HepG2 (cell line): ENCODE measurements at regions not wholly inside any gene's neighbourhood (a gene's known extent, or its start where the extent isn't known, plus 50 kb on each side); places are given as distances from the start of the nearest gene placed in this dataset.

Experiments
- BCL6 ChIP-seq: IDR thresholded peaks from 2 replicates; pipeline ENCODE4 v1.6.1; 2016; ENCODE audit warnings: missing genetic modification reagents, missing compliant biosample characterization
- CBFB ChIP-seq: sonication (generic); formaldehyde crosslinking; IDR thresholded peaks from 2 replicates; pipeline ENCODE4 v1.4.0; 2020; ENCODE audit warnings: missing genetic modification reagents
- CEBPB ChIP-seq: IDR thresholded peaks from 2 replicates; pipeline ENCODE4 v1.6.1; 2011; ENCODE audit warnings: low read depth, low read length, improper control_type of control experiment, borderline replicate concordance
- FOXP1 ChIP-seq, 2 experiments: fragments of 450-650 bp in 1 of 2; IDR thresholded peaks; 2 replicates each; pipeline ENCODE4 v1.6.1; 2017 to 2018; ENCODE audit warnings: antibody characterized with exemption in 1 of 2
- HNF4A ChIP-seq: sonication (generic); formaldehyde crosslinking; IDR thresholded peaks from 2 replicates; pipeline ENCODE4 v1.4.0; 2020; ENCODE audit warnings: missing genetic modification reagents
- KMT2A ChIP-seq: sonication (generic); formaldehyde crosslinking; IDR thresholded peaks from 2 replicates; pipeline ENCODE4 v1.4.0; 2020; ENCODE audit warnings: missing genetic modification reagents
- MAFF ChIP-seq: IDR thresholded peaks from 2 replicates; pipeline ENCODE4 v1.6.1; 2011; ENCODE audit warnings: low read depth, low read length, improper control_type of control experiment
- NFAT5 ChIP-seq: sonication (generic); formaldehyde crosslinking; IDR thresholded peaks from 2 replicates; pipeline ENCODE4 v1.4.0; 2020; ENCODE audit warnings: missing genetic modification reagents
- PLSCR1 ChIP-seq: sonication (generic); formaldehyde crosslinking; IDR thresholded peaks from 2 replicates; pipeline ENCODE4 v1.5.0; 2020; ENCODE audit warnings: missing genetic modification reagents, mild to moderate bottlenecking, borderline replicate concordance
- POLR2G ChIP-seq: fragments of 200-400 bp; formaldehyde crosslinking; IDR thresholded peaks from 2 replicates; pipeline ENCODE4 v1.6.1; 2018; ENCODE audit warnings: mild to moderate bottlenecking, low read depth, low read length, moderate library complexity
- REL ChIP-seq: sonication (generic); formaldehyde crosslinking; conservative IDR thresholded peaks from 2 replicates; pipeline ENCODE4 v1.8.0; 2022; ENCODE audit warnings: mild to moderate bottlenecking, missing genetic modification reagents, moderate library complexity
- SOX5 ChIP-seq: IDR thresholded peaks from 2 replicates; pipeline ENCODE4 v1.6.1; 2016; ENCODE audit warnings: borderline replicate concordance
- SP2 ChIP-seq: sonication (generic); formaldehyde crosslinking; IDR thresholded peaks from 2 replicates; pipeline ENCODE4 v1.5.1; 2020; ENCODE audit warnings: mild to moderate bottlenecking, missing genetic modification reagents
- SRSF1 ChIP-seq: fragments of 200-400 bp; formaldehyde crosslinking; optimal IDR thresholded peaks from 2 replicates; pipeline ENCODE3; 2017; ENCODE audit warnings: mild to moderate bottlenecking, low read depth, low read length, moderate library complexity
- TAF15 ChIP-seq: fragments of 200-400 bp; formaldehyde crosslinking; IDR thresholded peaks from one replicate; pipeline ENCODE4 v1.6.1; 2018; ENCODE audit warnings: mild to moderate bottlenecking, low read depth, low read length; ENCODE audit not compliant: poor library complexity, severe bottlenecking
- ZBTB25 ChIP-seq: IDR thresholded peaks from 2 replicates; pipeline ENCODE4 v1.6.1; 2018; ENCODE audit warnings: missing genetic modification reagents
- ZBTB7A ChIP-seq: sonication (generic); formaldehyde crosslinking; IDR thresholded peaks from 2 replicates; pipeline ENCODE4 v1.8.0; 2022; ENCODE audit warnings: mild to moderate bottlenecking, missing genetic modification reagents
- ZMYM4 ChIP-seq: sonication (generic); formaldehyde crosslinking; IDR thresholded peaks from 2 replicates; pipeline ENCODE4 v1.8.1; 2023; ENCODE audit warnings: mild to moderate bottlenecking, missing genetic modification reagents
- ZNF567 ChIP-seq: sonication (generic); formaldehyde crosslinking; IDR thresholded peaks from 2 replicates; pipeline ENCODE4 v1.8.1; 2023; ENCODE audit warnings: mild to moderate bottlenecking, missing genetic modification reagents, borderline replicate concordance
- ZNF678 ChIP-seq: sonication (generic); formaldehyde crosslinking; IDR thresholded peaks from 2 replicates; pipeline ENCODE4 v1.4.0; 2020; ENCODE audit warnings: mild to moderate bottlenecking, missing genetic modification reagents
- ZNF879 ChIP-seq: sonication (generic); formaldehyde crosslinking; IDR thresholded peaks from 2 replicates; pipeline ENCODE4 v1.8.1; 2023; ENCODE audit warnings: missing genetic modification reagents
- TF ChIP-seq, protein P1 (sequence below): sonication (generic); formaldehyde crosslinking; IDR thresholded peaks from 2 replicates; pipeline ENCODE4 v1.4.0; 2020; ENCODE audit warnings: low read depth, mild to moderate bottlenecking, missing genetic modification reagents
- TF ChIP-seq, protein P2 (sequence below): sonication (generic); formaldehyde crosslinking; IDR thresholded peaks from 2 replicates; pipeline ENCODE4 v1.4.0; 2020; ENCODE audit warnings: missing genetic modification reagents, borderline replicate concordance

DNA sequence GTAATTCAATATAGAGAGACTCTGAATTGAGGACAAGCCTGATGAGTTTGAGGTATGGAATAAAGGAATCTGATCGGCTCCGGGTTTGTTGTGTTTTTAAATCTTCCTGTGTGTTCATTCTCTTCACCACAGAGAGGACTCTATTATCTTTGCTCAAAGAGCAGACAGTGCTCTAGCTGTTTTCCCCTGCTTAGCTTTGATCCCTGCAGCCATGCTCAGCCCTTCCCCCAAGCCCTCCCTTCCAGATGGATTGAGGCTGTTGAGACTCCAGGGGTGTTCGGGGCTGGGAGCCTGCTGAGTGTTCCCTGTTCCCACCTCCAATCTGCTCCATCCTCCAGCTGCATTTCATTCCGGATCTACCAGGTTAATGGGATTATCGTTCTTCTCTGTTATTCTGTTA lies 74.2 kb upstream of the CXADR start (continued):
- TF ChIP-seq NFAT5 (CRISPR knock-in tag) = no peak
- no peak for TF ChIP-seq CEBPB
- no peak for TF ChIP-seq KMT2A
- no peak for TF ChIP-seq TAF15
- no peak for TF ChIP-seq FOXP1 (IDR thresholded peaks at IDR 0.05)
- TF ChIP-seq FOXP1 (CRISPR knock-in tag; IDR thresholded peaks at IDR 0.05) = peak; percentile 29; the same call in 1 of the 2 replicates
- TF ChIP-seq ZBTB25 (CRISPR knock-in tag) = no peak
- TF ChIP-seq HNF4A (CRISPR knock-in tag) = peak; percentile 61
- peak; percentile 38; the same call in 1 of the 2 replicates for TF ChIP-seq BCL6 (CRISPR knock-in tag)
- no peak for TF ChIP-seq SP2 (CRISPR knock-in tag)
- 0 out of 2 replicates have a peak, but pooled peaks have one; percentile 30 for TF ChIP-seq CBFB (CRISPR knock-in tag)
- no peak for TF ChIP-seq REL (CRISPR knock-in tag)
- no peak for TF ChIP-seq ZNF879 (CRISPR knock-in tag)
- TF ChIP-seq ZBTB7A (CRISPR knock-in tag) = no peak
- TF ChIP-seq, protein P1, sequence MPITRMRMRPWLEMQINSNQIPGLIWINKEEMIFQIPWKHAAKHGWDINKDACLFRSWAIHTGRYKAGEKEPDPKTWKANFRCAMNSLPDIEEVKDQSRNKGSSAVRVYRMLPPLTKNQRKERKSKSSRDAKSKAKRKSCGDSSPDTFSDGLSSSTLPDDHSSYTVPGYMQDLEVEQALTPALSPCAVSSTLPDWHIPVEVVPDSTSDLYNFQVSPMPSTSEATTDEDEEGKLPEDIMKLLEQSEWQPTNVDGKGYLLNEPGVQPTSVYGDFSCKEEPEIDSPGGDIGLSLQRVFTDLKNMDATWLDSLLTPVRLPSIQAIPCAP (CRISPR knock-in tag) = no peak
- no peak for TF ChIP-seq PLSCR1 (CRISPR knock-in tag)
- 0 out of 2 replicates have a peak, but pooled peaks have one; percentile 20 for TF ChIP-seq ZMYM4 (CRISPR knock-in tag)
- peak; percentile 36; the same call in 1 of the 2 replicates for TF ChIP-seq POLR2G
- TF ChIP-seq, protein P2, sequence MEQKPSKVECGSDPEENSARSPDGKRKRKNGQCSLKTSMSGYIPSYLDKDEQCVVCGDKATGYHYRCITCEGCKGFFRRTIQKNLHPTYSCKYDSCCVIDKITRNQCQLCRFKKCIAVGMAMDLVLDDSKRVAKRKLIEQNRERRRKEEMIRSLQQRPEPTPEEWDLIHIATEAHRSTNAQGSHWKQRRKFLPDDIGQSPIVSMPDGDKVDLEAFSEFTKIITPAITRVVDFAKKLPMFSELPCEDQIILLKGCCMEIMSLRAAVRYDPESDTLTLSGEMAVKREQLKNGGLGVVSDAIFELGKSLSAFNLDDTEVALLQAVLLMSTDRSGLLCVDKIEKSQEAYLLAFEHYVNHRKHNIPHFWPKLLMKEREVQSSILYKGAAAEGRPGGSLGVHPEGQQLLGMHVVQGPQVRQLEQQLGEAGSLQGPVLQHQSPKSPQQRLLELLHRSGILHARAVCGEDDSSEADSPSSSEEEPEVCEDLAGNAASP (CRISPR knock-in tag) = peak; percentile 29; the same call in 1 of the 2 replicates
- TF ChIP-seq MAFF = no peak
- no peak for TF ChIP-seq ZNF678 (CRISPR knock-in tag)
- TF ChIP-seq ZNF567 = no peak
- TF ChIP-seq SRSF1 = no peak
- peak; percentile 58; the same call in 1 of the 2 replicates for TF ChIP-seq SOX5 (CRISPR knock-in tag)
